Cardiac septum (tissue), 1 donor: ENCODE measurements at regions not wholly inside any gene's neighbourhood (a gene's known extent, or its start where the extent isn't known, plus 50 kb on each side); places are given as distances from the start of the nearest gene placed in this dataset.
"Not testable (repeated sequence)": the region's sequence is repeated elsewhere in the genome, so short reads cannot be mapped to it uniquely, and the experiment has no call there.

Experiments used
- DNase-seq: peaks from one replicate; pipeline ENCODE4 v3.0.0-alpha.2; 2020; ENCODE audit warnings: low spot score
- intact Hi-C: fragments of 100-400 bp; cut with DNase I; formaldehyde crosslinking; loops from one replicate; pipeline ENCODE4 v1.14.0; 2022
- donor health status: DM: no; HTN: no; CAD: no.

DNA sequence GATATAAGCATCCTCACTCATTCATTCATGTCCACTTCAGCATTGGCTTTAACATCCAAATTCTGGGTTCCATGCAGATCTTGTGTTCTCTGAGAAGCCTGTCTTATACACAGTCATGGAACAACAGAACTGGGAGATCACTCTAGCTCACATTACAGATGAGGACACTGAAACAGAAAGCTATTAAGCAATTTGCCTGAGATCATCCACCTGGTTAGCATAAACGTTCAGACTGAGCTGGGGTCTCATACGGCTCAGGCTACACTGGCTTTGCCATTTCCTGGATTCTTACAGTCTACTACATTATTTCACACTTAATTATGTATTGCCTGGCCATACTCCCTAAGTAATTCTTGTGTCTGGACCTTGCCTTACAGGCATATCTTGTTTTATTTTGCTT is 169.4 kb upstream of the FANCL start:
- intact Hi-C loops = no loop called here
- DNase-seq = no peak

DNA sequence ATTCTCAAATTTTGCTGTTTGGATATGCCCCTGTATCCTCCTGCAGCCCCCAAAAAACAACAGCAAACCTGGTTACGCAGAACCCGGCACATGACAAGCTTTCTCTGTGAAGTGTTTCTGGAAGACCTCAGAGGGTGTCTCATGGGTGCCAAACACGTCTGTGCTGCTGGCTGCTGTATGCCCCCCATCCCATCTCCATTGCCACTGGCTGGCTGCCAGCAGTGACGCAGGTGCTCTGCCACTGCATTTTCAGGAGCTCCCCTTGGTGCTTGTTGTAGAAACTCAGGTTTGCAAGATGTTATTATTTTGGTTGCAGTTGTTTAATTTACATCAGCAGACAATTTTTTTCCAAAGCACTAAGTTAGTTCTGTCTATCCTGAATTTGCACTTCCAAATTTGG is 166.4 kb upstream of the FANCL start:
- intact Hi-C loops = no loop called here
- no peak for DNase-seq

DNA sequence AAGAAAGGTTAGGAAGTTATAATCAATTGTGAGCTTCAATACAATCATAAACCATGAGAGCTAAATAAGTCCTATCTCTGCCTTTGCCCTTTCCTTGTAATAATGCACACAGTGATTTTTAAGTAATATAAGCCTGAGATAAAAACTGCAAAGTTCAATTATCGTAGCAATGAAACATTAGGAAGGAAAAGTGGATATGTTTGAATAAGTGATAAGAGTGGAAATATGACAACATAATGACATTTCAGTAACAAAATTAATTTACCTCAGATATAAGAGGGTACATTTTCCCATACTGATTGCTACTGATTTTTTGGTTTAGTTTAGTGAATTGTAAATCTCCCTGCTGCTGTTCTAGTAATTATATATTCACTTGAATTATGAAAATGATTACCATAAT is 164.2 kb upstream of the FANCL start:
- DNase-seq = no peak
- intact Hi-C loops = no loop called here

- no peak for DNase-seq
- intact Hi-C loops = no loop called here
These were observed 160.8 kb upstream of the FANCL start for GRCh38 chr2:58401936-58402335.

GRCh38 chr2:58398406-58398805 is 157.3 kb upstream of the FANCL start:
- no peak for DNase-seq
- intact Hi-C loops = no loop called here

- DNase-seq = no peak
- intact Hi-C loops = no loop called here
These were observed 146.6 kb upstream of the FANCL start for GRCh38 chr2:58387701-58388100.

- DNase-seq, intact Hi-C loops: not testable (repeated sequence)
These were observed 145.8 kb upstream of the FANCL start for GRCh38 chr2:58386904-58387303.

DNA sequence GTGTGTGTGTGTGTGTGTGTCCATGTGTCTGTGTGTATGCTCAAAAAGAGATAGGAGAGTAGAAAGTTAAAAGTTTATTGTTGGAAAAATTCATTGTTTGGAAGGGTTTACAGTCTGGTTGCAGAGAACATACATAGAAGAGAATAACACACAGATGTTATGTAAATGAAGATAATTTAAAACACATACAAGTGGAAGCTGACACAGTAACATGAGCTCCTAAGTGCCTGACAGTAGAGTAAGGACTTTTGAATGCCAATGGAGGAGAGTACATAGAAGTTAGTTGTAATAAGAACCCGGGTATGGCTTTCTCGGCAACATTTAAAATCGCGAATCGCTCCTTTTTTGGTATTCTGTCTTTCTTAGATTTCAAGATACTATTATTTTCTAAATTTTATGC is 137.0 kb upstream of the FANCL start:
- DNase-seq = no peak
- intact Hi-C loops = no loop called here

DNA sequence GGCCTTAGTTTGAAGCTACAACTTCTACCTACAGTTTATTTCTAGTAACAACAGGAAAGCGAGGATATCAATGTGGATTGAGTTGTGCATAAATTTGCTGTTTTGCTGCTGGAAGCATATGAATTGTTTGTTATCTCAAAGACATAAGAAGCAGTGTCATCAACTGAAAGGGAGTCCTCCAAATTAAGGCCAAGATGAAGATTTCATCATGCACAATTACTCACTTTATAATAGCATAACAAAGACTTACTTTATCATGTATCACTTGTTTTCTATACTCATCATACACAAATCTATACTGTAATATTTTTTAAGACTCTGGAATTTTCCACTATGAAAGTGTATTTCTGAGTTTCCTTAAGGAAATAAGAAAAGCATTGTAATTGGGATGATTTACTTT is 136.1 kb upstream of the FANCL start:
- intact Hi-C loops = no loop called here
- no peak for DNase-seq

- intact Hi-C loops = no loop called here
- no peak for DNase-seq
These were observed 135.5 kb upstream of the FANCL start for GRCh38 chr2:58376592-58376991.

DNA sequence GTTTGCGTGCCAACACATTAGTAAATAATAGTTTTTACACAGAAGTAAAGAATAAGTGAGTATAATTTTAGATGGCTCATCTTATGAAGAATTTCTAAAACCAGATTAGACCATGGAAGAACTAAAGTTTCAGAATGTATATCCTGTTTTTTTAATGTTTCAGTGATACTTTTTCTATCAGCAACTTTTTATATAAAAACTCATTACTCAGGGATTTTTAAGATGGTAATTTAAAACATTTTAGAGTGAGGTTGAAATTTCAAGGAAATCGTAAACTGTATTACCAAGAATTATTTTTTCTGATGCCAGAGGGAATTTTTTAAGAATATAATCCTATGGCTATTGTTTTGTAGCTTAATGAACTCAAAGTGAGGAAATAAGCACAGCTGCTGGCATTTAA is 128.5 kb upstream of the FANCL start:
- intact Hi-C loops = no loop called here
- DNase-seq = no peak

- DNase-seq = no peak
- intact Hi-C loops = no loop called here
These were observed 123.0 kb upstream of the FANCL start for GRCh38 chr2:58364098-58364497.

GRCh38 chr2:58358026-58358425 is 116.9 kb upstream of the FANCL start:
- intact Hi-C loops = no loop called here
- no peak for DNase-seq

- intact Hi-C loops = no loop called here
- DNase-seq = no peak
These were observed 116.4 kb upstream of the FANCL start for GRCh38 chr2:58357521-58357920.

DNA sequence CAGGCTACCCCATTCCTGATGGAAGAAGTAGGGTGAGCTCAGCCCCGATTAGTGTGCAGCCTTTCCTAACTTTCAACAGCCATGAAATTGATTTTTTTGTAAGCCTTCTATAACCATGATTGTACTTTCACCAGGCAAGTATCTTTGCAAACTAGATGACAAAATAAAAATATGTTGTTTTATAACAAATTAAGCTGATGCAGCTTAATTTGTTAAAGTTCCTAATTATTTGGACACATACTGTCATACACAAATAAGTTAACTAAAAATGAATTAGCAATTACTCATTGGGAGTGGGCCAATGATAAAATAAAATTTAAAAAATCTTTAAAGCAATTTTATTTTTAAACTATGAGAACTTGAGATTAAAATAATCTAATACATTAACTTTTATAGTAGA is 113.1 kb upstream of the FANCL start:
- intact Hi-C loops = no loop called here
- DNase-seq = no peak

DNA sequence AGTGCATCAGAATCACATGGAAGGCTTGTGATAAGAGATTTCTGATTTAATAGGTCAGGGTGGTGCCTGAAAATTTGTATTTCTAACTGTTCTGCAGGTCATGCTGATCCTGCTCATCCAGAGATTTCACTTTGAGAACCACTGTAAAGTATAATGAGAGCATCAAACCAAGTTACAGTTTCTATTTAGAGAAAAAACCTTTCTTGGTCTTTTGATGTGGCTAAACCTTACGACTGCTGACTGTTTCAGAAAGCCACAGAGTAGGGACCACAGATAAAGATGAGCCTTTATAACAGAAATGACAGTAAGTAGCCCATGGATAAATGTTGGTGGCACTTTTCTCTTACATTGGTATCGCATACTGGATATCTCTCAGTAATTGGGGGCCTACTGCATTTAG is 109.4 kb upstream of the FANCL start:
- intact Hi-C loops = no loop called here
- DNase-seq = no peak

DNA sequence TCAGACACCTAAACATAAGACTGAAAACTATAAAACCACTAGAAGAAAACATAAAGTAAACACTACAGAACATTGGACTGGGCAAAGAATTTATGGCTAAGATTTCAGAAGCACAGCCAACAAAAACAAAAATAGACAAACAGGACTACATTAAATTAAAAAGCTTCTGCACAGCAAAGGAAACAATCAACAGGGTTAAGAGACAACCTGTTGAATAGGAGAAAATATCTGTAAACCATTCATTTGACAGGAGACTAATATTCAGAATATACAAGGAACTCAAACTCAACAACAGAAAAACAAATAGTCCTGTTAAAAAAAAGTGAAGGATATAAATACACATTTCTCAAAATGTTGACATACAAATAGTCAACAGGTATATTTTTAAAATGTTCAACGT is 106.7 kb upstream of the FANCL start:
- intact Hi-C loops = no loop called here

GRCh38 chr2:58341047-58341446 is 99.9 kb upstream of the FANCL start:
- no peak for DNase-seq
- intact Hi-C loops = no loop called here

More for the DNA sequence above, 106.7 kb upstream of the FANCL start:
- no peak for DNase-seq

DNA sequence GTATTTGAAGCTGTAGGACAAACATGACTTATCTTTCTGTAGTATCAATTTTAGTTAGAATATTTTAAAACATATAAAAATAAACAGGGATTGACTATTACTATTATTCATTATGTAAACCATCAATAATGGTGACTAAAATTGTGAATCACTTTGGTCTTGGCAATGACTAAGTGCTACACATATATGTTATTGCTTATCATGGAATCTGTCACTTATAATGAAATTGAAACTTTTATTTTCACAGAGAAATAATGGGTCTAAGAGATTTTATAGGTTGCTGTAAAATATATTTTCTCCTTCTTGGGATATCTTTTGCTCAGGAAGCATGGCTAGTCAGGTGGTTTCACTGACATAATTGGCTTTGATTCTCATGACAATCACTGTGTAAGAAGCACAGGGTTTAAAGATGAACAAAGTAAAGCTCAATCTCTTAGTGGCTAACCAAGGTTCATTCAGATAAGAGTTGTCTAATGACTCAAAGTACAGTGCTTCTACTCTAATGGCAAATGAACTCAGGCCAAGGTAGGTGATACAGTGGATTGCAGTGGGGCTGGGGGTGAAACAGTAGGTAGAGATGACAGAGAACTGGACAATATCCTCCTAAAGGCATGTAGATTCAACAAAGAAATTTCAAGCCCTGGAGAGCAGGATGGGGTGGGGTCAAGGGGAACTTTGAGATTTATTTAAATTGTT is 98.6 kb upstream of the FANCL start:
- no peak for DNase-seq
- intact Hi-C loops = no loop called here

DNA sequence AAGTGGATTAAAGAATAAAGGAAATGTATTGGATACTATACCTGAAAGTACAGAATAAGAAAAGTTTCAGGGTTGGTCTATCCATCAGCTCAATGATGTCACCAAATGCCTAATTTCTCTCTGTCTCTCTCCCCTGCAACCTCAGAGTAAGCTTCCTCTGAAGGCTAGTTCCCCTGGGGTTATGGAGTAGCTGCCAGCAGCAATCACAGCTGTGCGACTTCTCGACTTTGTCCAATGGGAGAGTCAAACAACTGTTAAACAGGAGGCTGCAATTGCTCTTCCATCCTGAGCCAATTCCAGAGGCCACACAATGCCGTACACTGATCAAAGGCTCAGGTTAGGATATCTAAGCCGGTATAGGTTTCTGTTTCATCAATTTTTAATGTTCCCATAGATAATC is 95.3 kb upstream of the FANCL start:
- DNase-seq = no peak
- intact Hi-C loops = no loop called here

DNA sequence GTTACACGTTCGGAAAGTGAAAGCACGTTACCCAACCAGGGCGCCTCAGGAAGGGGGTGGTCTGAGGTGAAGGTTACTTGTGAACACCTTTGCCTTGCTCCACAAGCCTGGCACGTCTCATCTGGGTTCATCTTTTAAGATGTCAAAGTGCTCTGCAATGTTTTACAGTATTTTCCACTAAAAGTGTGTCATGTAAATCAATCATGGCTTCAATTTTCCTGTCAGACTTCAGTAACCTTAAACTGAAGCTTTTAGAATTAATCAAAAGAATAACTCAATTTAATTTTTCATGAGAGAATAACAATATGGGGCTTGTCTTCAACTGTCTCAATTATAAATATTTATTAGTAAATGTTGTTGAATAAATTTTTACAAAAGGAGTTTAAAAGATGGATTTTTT is 93.3 kb upstream of the FANCL start:
- DNase-seq = no peak
- intact Hi-C loops = no loop called here

DNA sequence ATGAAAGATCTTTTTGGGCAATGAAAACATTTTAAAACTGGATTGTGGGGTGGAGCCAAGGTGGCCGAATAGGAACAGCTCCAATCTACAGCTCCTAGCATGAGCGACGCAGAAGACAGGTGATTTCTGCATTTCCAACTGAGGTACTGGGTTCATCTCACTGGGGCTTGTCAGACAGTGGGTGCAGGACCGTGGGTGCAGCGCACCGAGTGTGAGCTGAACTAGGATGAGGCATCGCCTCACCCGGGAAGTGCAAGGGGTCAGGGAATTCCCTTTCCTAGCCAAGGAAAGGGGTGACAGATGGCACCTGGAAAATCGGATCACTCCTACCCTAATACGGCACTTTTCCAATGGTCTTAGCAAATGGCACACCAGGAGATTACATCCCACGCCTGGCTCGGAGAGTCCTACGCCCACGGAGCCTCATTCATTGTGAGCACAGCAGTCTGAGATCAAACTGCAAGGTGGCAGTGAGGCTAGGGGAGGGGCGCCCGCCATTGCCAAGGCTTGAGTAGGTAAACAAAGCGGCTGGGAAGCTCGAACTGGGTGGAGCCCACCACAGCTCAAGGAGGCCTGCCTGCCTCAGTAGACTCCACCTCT is 84.3 kb upstream of the FANCL start:
- DNase-seq, intact Hi-C loops: not testable (repeated sequence)
